Stimulated activated CD4-positive, alpha-beta T cell treated with anti-CD3 and anti-CD28 coated beads, Interleukin-12 subunit alpha, Interleukin-12 subunit beta, amount 100 ng/mL, for 24 hours (primary cell): ENCODE measurements at regions not wholly inside any gene's neighbourhood (a gene's known extent, or its start where the extent isn't known, plus 50 kb on each side); places are given as distances from the start of the nearest gene placed in this dataset.
"Not testable (repeated sequence)": the region's sequence is repeated elsewhere in the genome, so short reads cannot be mapped to it uniquely, and the experiment has no call there.

Experiments
- DNase-seq, 2 experiments: peaks; one replicate each; pipeline ENCODE4 v3.0.0-alpha.2; 2020; ENCODE audit warnings: low read depth in 2 of 2

- no peak for DNase-seq
These were observed 387.9 kb downstream of the DAD1 start for GRCh38 chr14:22200977-22201605.

GRCh38 chr14:22200131-22200530, 388.9 kb downstream of the DAD1 start:
- DNase-seq = not testable (repeated sequence)

GRCh38 chr14:22194664-22195063, 394.4 kb downstream of the DAD1 start:
- no peak for DNase-seq

GRCh38 chr14:22190411-22191191, 398.4 kb downstream of the DAD1 start:
- DNase-seq = no peak

- no peak for DNase-seq
These were observed 399.1 kb downstream of the DAD1 start for GRCh38 chr14:22189881-22190280.

GRCh38 chr14:22188318-22188717, 400.7 kb downstream of the DAD1 start:
- DNase-seq = no peak

GRCh38 chr14:22185789-22186188, 403.2 kb downstream of the DAD1 start:
- no peak for DNase-seq

- no peak for DNase-seq
These were observed 403.8 kb downstream of the DAD1 start for GRCh38 chr14:22185191-22185590.

GRCh38 chr14:22184830-22185168, 404.2 kb downstream of the DAD1 start:
- no peak for DNase-seq

GRCh38 chr14:22184157-22184829, 404.7 kb downstream of the DAD1 start:
- no peak for DNase-seq

GRCh38 chr14:22180045-22180444, 409.0 kb downstream of the DAD1 start:
- no peak for DNase-seq

- DNase-seq = no peak
These were observed 409.8 kb downstream of the DAD1 start for GRCh38 chr14:22179190-22179589.

GRCh38 chr14:22178333-22178839, 410.6 kb downstream of the DAD1 start:
- DNase-seq = no peak

GRCh38 chr14:22177870-22178269, 411.2 kb downstream of the DAD1 start:
- no peak for DNase-seq

- no peak for DNase-seq
These were observed 412.1 kb downstream of the DAD1 start for GRCh38 chr14:22176957-22177356.

GRCh38 chr14:22175278-22175558, 413.8 kb downstream of the DAD1 start:
- not testable (repeated sequence) for DNase-seq

- no peak for DNase-seq
These were observed 414.4 kb downstream of the DAD1 start for GRCh38 chr14:22174412-22175277.

GRCh38 chr14:22168092-22168955, 420.7 kb downstream of the DAD1 start:
- DNase-seq = no peak

- no peak for DNase-seq
These were observed 424.4 kb downstream of the DAD1 start for GRCh38 chr14:22164616-22165015.

- no peak for DNase-seq
These were observed 426.0 kb downstream of the DAD1 start for GRCh38 chr14:22163051-22163450.

GRCh38 chr14:22159957-22160356, 429.1 kb downstream of the DAD1 start:
- DNase-seq = no peak
